ENCODE measurements at regions not wholly inside any gene's neighbourhood (a gene's known extent, or its start where the extent isn't known, plus 50 kb on each side); places are given as distances from the start of the nearest gene placed in this dataset.

GRCh38 chr12:28110329-28110728 lies 79.9 kb upstream of the CCDC91 start:
- Histone ChIP-seq H3K4me3 (ENCODE audit: low read length) (no peak overlapping the region), H3K9ac (ENCODE audit: extremely low read depth, low read length, poor library complexity, severe bottlenecking) (no peak overlapping the region), H3K27me3 (ENCODE audit: control insufficient read depth, insufficient read depth, low read length, poor library complexity, severe bottlenecking) (no peaks in the 10 kb centered on the region), H3K36me3 (ENCODE audit: control insufficient read depth, insufficient read depth, low read length) (no peaks in the 10 kb centered on the region), H3K4me1 (ENCODE audit: control insufficient read depth, insufficient read depth, low read length) (no peaks in the 10 kb centered on the region), H3K9me3 (ENCODE audit: control insufficient read depth, low read length) (no peaks in the 10 kb centered on the region), H3K27ac (ENCODE audit: low read depth, low read length) (no peak overlapping the region)
- no peak overlapping the region for H3K27ac Mint-ChIP-seq
- no peaks in the 10 kb centered on the region for H3K36me3 Mint-ChIP-seq (ENCODE audit: low read depth)
- H3K9me3 Mint-ChIP-seq, result no peaks in the 10 kb centered on the region
- no peak for DNase-seq
- H3K4me1 Mint-ChIP-seq, result no peaks in the 10 kb centered on the region
- H3K27me3 Mint-ChIP-seq (ENCODE audit: insufficient read depth), result no peaks in the 10 kb centered on the region
- WGBS, 2 experiments (ENCODE audit: insufficient coverage in 1 of 2, insufficient read length in 1 of 2), result 86% methylated on average over 3 of the region's 3 CpGs; no CpG with 5 or more reads in 1 of the 2 experiments
- TF ChIP-seq, protein P1, sequence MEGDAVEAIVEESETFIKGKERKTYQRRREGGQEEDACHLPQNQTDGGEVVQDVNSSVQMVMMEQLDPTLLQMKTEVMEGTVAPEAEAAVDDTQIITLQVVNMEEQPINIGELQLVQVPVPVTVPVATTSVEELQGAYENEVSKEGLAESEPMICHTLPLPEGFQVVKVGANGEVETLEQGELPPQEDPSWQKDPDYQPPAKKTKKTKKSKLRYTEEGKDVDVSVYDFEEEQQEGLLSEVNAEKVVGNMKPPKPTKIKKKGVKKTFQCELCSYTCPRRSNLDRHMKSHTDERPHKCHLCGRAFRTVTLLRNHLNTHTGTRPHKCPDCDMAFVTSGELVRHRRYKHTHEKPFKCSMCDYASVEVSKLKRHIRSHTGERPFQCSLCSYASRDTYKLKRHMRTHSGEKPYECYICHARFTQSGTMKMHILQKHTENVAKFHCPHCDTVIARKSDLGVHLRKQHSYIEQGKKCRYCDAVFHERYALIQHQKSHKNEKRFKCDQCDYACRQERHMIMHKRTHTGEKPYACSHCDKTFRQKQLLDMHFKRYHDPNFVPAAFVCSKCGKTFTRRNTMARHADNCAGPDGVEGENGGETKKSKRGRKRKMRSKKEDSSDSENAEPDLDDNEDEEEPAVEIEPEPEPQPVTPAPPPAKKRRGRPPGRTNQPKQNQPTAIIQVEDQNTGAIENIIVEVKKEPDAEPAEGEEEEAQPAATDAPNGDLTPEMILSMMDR (conservative IDR thresholded peaks at IDR 0.05), result peak; percentile 66
- H3K4me3 Mint-ChIP-seq, result no peak overlapping the region

GRCh38 chr12:28114488-28114887 lies 75.8 kb upstream of the CCDC91 start:
- Histone ChIP-seq H3K9ac (ENCODE audit: extremely low read depth, low read length, poor library complexity, severe bottlenecking) (no peak overlapping the region), H3K9me3 (ENCODE audit: control insufficient read depth, low read length) (no peaks in the 10 kb centered on the region), H3K27me3 (ENCODE audit: control insufficient read depth, insufficient read depth, low read length, poor library complexity, severe bottlenecking) (no peaks in the 10 kb centered on the region), H3K4me1 (ENCODE audit: control insufficient read depth, insufficient read depth, low read length) (no peaks in the 10 kb centered on the region), H3K4me3 (ENCODE audit: low read length) (no peak overlapping the region), H3K36me3 (ENCODE audit: control insufficient read depth, insufficient read depth, low read length) (no peaks in the 10 kb centered on the region), H3K27ac (ENCODE audit: low read depth, low read length) (no peak overlapping the region)
- WGBS, 2 experiments (ENCODE audit: insufficient coverage in 1 of 2, insufficient read length in 1 of 2), result 85 to 100% methylated on average over 2 of the region's 2 CpGs
- Mint-ChIP-seq H3K27me3 (ENCODE audit: insufficient read depth) (no peaks in the 10 kb centered on the region), H3K36me3 (ENCODE audit: low read depth) (no peaks in the 10 kb centered on the region), H3K27ac (no peak overlapping the region), H3K9me3 (no peaks in the 10 kb centered on the region), H3K4me1 (no peaks in the 10 kb centered on the region), H3K4me3 (no peak overlapping the region)
- no peak for DNase-seq
- TF ChIP-seq, protein P1 (conservative IDR thresholded peaks at IDR 0.05), result no peak

DNA sequence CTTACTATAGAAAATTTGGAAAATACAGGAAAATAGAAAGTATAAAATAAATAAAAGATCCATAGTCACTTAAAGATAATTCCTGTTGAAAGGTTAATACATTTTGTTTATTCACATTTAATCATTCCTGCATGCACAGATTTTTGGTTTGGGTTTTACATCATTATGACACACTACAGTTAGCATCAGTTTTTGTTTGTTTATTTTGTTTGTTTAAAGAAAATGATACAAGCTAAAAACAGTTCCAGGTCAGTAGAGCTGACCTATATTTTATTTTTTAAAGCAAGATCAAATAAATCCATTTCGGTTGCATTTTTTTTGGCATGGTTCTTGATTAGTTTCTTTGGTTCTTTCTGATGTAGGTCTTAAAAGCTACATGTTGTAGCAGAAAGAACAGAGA lies 68.8 kb upstream of the CCDC91 start:
- Histone ChIP-seq H3K9ac (ENCODE audit: extremely low read depth, low read length, poor library complexity, severe bottlenecking) (no peak overlapping the region), H3K36me3 (ENCODE audit: control insufficient read depth, insufficient read depth, low read length) (no peaks in the 10 kb centered on the region), H3K27ac (ENCODE audit: low read depth, low read length) (no peak overlapping the region), H3K9me3 (ENCODE audit: control insufficient read depth, low read length) (no peaks in the 10 kb centered on the region), H3K4me1 (ENCODE audit: control insufficient read depth, insufficient read depth, low read length) (no peaks in the 10 kb centered on the region), H3K27me3 (ENCODE audit: control insufficient read depth, insufficient read depth, low read length, poor library complexity, severe bottlenecking) (no peaks in the 10 kb centered on the region), H3K4me3 (ENCODE audit: low read length) (no peak overlapping the region)
- Mint-ChIP-seq H3K27me3 (ENCODE audit: insufficient read depth) (no peaks in the 10 kb centered on the region), H3K4me1 (no peaks in the 10 kb centered on the region), H3K9me3 (no peaks in the 10 kb centered on the region), H3K4me3 (no peak overlapping the region), H3K36me3 (ENCODE audit: low read depth) (no peaks in the 10 kb centered on the region), H3K27ac (no peak overlapping the region)
- TF ChIP-seq, protein P1 (conservative IDR thresholded peaks at IDR 0.05), result no peak
- WGBS, 2 experiments (ENCODE audit: insufficient coverage in 1 of 2, insufficient read length in 1 of 2), result 91% methylated on average over 1 of the region's 1 CpG; no CpG with 5 or more reads in 1 of the 2 experiments
- DNase-seq, result no peak
